SK-N-SH treated with all-trans-retinoic acid at 6 μM for 48 hours (cell line): ENCODE measurements at regions not wholly inside any gene's neighbourhood (a gene's known extent, or its start where the extent isn't known, plus 50 kb on each side); places are given as distances from the start of the nearest gene placed in this dataset.

Experiments
- ATAC-seq: fragments of 200-7000 bp; cut with Tn5 transposase; 3 replicates; pipeline ENCODE4 v1.9.1; 2020; ENCODE audit warnings: mild to moderate bottlenecking, moderate library complexity
- BACH2 ChIP-seq: fragments of 250-450 bp; sonication (Bioruptor Pico); IDR thresholded peaks from 2 replicates; pipeline ENCODE4 v1.9.0; 2021; ENCODE audit warnings: mild to moderate bottlenecking, borderline replicate concordance
- CREB5 ChIP-seq: fragments of 250-450 bp; sonication (Bioruptor Pico); IDR thresholded peaks from 2 replicates; pipeline ENCODE4 v1.5.1; 2020; ENCODE audit warnings: low read depth, mild to moderate bottlenecking, moderate library complexity
- CSDC2 ChIP-seq: fragments of 250-450 bp; sonication (Bioruptor Pico); IDR thresholded peaks from 2 replicates; pipeline ENCODE4 v1.5.0; 2020; ENCODE audit warnings: mild to moderate bottlenecking, moderate library complexity
- ESRRG ChIP-seq: fragments of 250-450 bp; sonication (Bioruptor Pico); IDR thresholded peaks from 2 replicates; pipeline ENCODE4 v1.6.1; 2021; ENCODE audit warnings: mild to moderate bottlenecking
- GLIS3 ChIP-seq: fragments of 250-450 bp; sonication (Bioruptor Pico); IDR thresholded peaks from 2 replicates; pipeline ENCODE4 v1.5.0; 2020; ENCODE audit warnings: mild to moderate bottlenecking, moderate library complexity
- ISL1 ChIP-seq: fragments of 250-450 bp; sonication (Bioruptor Pico); IDR thresholded peaks from 2 replicates; pipeline ENCODE4 v2.1.2; 2022; ENCODE audit warnings: mild to moderate bottlenecking, moderate library complexity
- OSR1 ChIP-seq: fragments of 250-450 bp; sonication (Bioruptor Pico); IDR thresholded peaks from 2 replicates; pipeline ENCODE4 v1.8.0; 2022; ENCODE audit warnings: moderate library complexity, mild to moderate bottlenecking, inconsistent platforms
- PATZ1 ChIP-seq: fragments of 250-450 bp; sonication (Bioruptor Pico); IDR thresholded peaks from 2 replicates; pipeline ENCODE4 v1.8.0; 2020; ENCODE audit warnings: mild to moderate bottlenecking, moderate library complexity, borderline replicate concordance
- POU6F1 ChIP-seq: fragments of 250-450 bp; sonication (Bioruptor Pico); IDR thresholded peaks from 2 replicates; pipeline ENCODE4 v1.8.0; 2021; ENCODE audit warnings: low read depth, mild to moderate bottlenecking, moderate library complexity, borderline replicate concordance
- PPARA ChIP-seq: fragments of 250-450 bp; sonication (Bioruptor Pico); IDR thresholded peaks from 2 replicates; pipeline ENCODE4 v1.5.0; 2020; ENCODE audit warnings: mild to moderate bottlenecking, borderline replicate concordance
- RARB ChIP-seq: fragments of 250-450 bp; sonication (Bioruptor Pico); IDR thresholded peaks from 2 replicates; pipeline ENCODE4 v1.8.0; 2021; ENCODE audit warnings: mild to moderate bottlenecking, moderate library complexity
- SNAI2 ChIP-seq: fragments of 250-450 bp; sonication (Bioruptor Pico); IDR thresholded peaks from 2 replicates; pipeline ENCODE4 v1.5.0; 2020; ENCODE audit warnings: mild to moderate bottlenecking, moderate library complexity
- TOX ChIP-seq: fragments of 250-450 bp; sonication (Bioruptor Pico); IDR thresholded peaks from 2 replicates; pipeline ENCODE4 v1.8.0; 2021; ENCODE audit warnings: mild to moderate bottlenecking, moderate library complexity, borderline replicate concordance
- TSHZ2 ChIP-seq: fragments of 250-450 bp; sonication (Bioruptor Pico); IDR thresholded peaks from 2 replicates; pipeline ENCODE4 v1.5.0; 2020; ENCODE audit warnings: mild to moderate bottlenecking, moderate library complexity
- ZC3H10 ChIP-seq: fragments of 250-450 bp; sonication (Bioruptor Pico); IDR thresholded peaks from 2 replicates; pipeline ENCODE4 v1.5.1; 2021; ENCODE audit warnings: mild to moderate bottlenecking, moderate library complexity
- ZFP3 ChIP-seq: fragments of 250-450 bp; sonication (Bioruptor Pico); IDR thresholded peaks from 2 replicates; pipeline ENCODE4 v1.5.0; 2020; ENCODE audit warnings: mild to moderate bottlenecking, moderate library complexity
- ZFP30 ChIP-seq: fragments of 450-650 bp; formaldehyde crosslinking; IDR thresholded peaks from 2 replicates; pipeline ENCODE4 v1.5.0; 2022; ENCODE audit warnings: mild to moderate bottlenecking, moderate library complexity
- ZNF565 ChIP-seq: fragments of 450-650 bp; formaldehyde crosslinking; conservative IDR thresholded peaks from 2 replicates; pipeline ENCODE4 v1.5.0; 2020; ENCODE audit warnings: low read depth, mild to moderate bottlenecking, moderate library complexity
- ZNF70 ChIP-seq: fragments of 450-650 bp; formaldehyde crosslinking; IDR thresholded peaks from 2 replicates; pipeline ENCODE4 v1.5.0; 2020; ENCODE audit warnings: mild to moderate bottlenecking, moderate library complexity
- ZNF8 ChIP-seq: fragments of 450-650 bp; formaldehyde crosslinking; IDR thresholded peaks from 2 replicates; pipeline ENCODE4 v1.5.0; 2020; ENCODE audit warnings: mild to moderate bottlenecking, moderate library complexity

GRCh38 chr20:6496874-6497273, 270.6 kb upstream of the BMP2 start:
- no peak for ATAC-seq
- TF ChIP-seq PATZ1 (CRISPR knock-in tag) (no peak), RARB (CRISPR knock-in tag) (no peak), TOX (no peak), SNAI2 (CRISPR knock-in tag) (no peak)

GRCh38 chr20:6495907-6496306, 271.6 kb upstream of the BMP2 start:
- no peak for ATAC-seq
- no peak for TF ChIP-seq ISL1 (CRISPR knock-in tag)

- TF ChIP-seq ISL1 (CRISPR knock-in tag) = no peak
- TF ChIP-seq CREB5 = no peak
- no peak for TF ChIP-seq ZFP30 (CRISPR knock-in tag)
- TF ChIP-seq CSDC2 (CRISPR knock-in tag) = no peak
- no peak for TF ChIP-seq OSR1 (CRISPR knock-in tag)
- no peak for TF ChIP-seq GLIS3 (CRISPR knock-in tag)
- no peak for TF ChIP-seq PATZ1 (CRISPR knock-in tag)
- no peak for ATAC-seq
Observed at GRCh38 chr20:6492271-6493055, 275.0 kb upstream of the BMP2 start.

- ATAC-seq = no peak
- TF ChIP-seq ZNF8 (no peak), TOX (no peak), BACH2 (no peak), PATZ1 (CRISPR knock-in tag) (no peak), ZC3H10 (CRISPR knock-in tag) (no peak), OSR1 (CRISPR knock-in tag) (no peak)
Observed at GRCh38 chr20:6490849-6491248, 276.6 kb upstream of the BMP2 start.

GRCh38 chr20:6489361-6490171, 277.9 kb upstream of the BMP2 start:
- ATAC-seq = no peak
- no peak for TF ChIP-seq PPARA (CRISPR knock-in tag)
- no peak for TF ChIP-seq TSHZ2 (CRISPR knock-in tag)
- no peak for TF ChIP-seq RARB (CRISPR knock-in tag)
- no peak for TF ChIP-seq ISL1 (CRISPR knock-in tag)
- no peak for TF ChIP-seq ZNF70
- TF ChIP-seq ZFP30 (CRISPR knock-in tag) = no peak
- no peak for TF ChIP-seq ZNF8
- TF ChIP-seq POU6F1 (CRISPR knock-in tag) = no peak
- no peak for TF ChIP-seq ZNF565 (CRISPR knock-in tag)
- TF ChIP-seq ZFP3 = no peak
- no peak for TF ChIP-seq ESRRG (CRISPR knock-in tag)
- TF ChIP-seq BACH2 = no peak
- no peak for TF ChIP-seq CREB5
